ENCODE measurements at regions not wholly inside any gene's neighbourhood (a gene's known extent, or its start where the extent isn't known, plus 50 kb on each side); places are given as distances from the start of the nearest gene placed in this dataset.
A peak's percentile ranks its signal among the peaks of the same experiment; 100 is the strongest.
"Not testable (repeated sequence)": the region's sequence is repeated elsewhere in the genome, so short reads cannot be mapped to it uniquely, and the experiment has no call there.

DNA sequence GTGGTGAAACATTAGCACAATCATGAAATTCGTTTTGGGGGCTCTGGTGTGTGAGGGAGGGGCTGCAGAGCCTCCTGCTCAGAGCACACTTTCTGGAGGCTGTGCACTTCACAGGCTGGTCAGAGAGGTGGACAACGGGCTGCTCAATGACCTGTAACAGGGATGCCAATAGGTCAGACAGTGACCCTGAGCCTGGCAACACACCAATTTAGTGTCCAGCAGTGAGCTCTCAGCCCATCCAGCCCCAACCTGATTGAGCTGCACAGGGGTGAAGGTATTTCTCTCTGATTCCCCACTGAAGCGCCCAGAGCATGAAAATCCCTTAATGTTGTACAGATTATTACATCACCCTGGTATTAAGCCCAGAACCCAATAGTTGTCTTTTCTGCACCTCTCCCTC lies 191.3 kb upstream of the ZNF32 start:
- no peak for DNase-seq

DNA sequence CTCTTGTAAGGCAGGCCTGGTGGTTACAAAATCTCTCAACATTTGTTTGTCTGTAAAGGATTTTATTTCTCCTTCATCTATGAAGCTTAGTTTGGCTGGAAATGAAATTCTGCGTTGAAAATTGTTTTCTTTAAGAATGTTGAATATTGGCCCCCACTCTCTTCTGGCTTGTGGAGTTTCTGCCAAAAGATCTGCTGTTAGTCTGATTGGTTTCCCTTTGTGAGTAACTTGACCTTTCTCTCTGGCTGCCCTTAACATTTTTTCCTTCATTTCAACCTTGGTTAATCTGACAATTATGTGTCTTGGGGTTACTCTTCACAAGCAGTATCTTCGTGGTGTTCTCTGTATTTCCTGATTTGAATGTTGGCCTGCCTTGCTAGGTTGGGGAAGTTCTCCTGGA lies 186.1 kb upstream of the ZNF32 start:
- not testable (repeated sequence) for DNase-seq

DNA sequence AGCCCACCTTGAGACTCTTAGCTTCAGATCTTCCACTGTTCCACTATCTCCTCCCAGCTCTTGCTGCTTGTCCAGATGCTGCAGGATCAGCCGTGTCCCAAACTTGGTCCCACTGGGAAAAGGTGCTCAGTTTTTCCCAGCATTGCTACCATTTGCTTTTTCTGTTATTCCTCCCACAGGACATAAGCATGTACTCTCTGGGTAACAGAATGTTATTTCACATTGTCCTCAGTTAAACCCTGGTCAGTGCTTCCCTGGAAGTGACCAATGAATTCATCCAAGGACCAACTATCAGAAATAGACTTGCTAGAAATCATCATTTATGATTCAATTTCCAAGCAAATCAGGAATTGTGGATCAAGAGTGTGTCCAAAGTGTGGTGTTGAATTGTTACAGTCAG lies 179.2 kb upstream of the ZNF32 start:
- DNase-seq, result no peak

- no peak for DNase-seq
Observed at GRCh38 chr10:43825984-43826383, 177.3 kb upstream of the ZNF32 start.

- DNase-seq, result no peak
Observed at GRCh38 chr10:43825421-43825820, 176.7 kb upstream of the ZNF32 start.

GRCh38 chr10:43824934-43825333 lies 176.3 kb upstream of the ZNF32 start:
- DNase-seq, result no peak

GRCh38 chr10:43822631-43823580 lies 174.2 kb upstream of the ZNF32 start:
- no peak for DNase-seq

- DNase-seq, result no peak
Observed at GRCh38 chr10:43821103-43821502, 172.4 kb upstream of the ZNF32 start.

- no peak for DNase-seq
Observed at GRCh38 chr10:43820663-43821062, 172.0 kb upstream of the ZNF32 start.

DNA sequence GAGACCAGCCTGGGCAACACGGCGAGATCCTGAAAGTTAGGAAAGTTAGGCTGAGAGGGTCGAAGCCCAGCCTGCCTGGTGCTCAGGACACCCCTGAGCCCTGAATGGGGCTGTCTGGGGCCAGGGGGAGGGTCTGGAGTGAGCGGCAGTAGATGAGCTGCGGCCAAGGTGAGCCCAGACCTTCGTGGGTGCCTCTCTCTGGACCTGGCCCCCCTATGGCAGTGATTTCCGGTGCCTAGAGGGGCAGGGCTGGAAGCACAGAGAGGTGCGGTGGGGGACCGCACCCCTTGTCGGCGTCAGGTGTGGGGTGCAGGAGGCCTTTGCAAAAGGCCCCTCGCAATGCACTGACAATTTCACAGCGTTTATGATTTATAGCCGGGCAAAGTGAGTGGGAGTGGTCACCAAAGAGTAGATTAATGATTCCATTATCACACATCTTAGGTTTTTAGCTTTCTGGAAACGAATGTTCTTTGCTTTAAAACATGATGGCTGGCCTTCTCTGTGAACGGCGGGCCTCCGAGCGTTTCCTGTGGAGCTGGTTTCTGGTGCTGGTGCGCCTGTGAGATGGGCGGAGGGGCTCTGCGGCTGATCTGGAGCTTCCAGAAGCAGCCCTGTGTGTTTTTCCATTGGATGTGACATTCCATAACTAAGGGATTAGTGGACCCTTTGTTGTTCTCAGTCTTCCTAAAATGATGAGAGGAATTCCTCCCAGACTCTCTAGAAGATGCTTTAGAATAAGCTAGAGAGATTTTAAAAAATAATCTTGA lies 171.0 kb upstream of the ZNF32 start:
- DNase-seq, result no peak

DNA sequence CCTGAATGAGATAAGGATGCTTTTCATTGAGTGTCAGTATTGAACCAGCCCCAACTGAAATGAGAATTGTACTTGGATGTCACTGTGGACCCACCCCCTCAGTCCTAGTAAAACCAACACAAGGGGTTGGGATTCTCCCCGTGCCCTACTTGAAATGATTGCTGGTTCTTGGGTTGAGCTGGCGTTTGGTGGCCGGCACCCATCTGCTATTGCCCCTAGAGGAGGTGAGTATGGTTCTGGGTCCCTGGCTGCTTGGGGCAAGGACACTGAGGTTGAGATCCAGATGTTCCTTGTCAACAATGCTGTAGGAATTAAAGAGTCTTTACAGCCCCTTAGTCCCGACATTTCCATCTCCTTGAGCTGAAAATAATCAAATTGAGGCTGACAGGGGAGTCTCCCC lies 170.0 kb upstream of the ZNF32 start:
- DNase-seq, result no peak

- no peak for DNase-seq
Observed at GRCh38 chr10:43817368-43817767, 168.7 kb upstream of the ZNF32 start.

DNA sequence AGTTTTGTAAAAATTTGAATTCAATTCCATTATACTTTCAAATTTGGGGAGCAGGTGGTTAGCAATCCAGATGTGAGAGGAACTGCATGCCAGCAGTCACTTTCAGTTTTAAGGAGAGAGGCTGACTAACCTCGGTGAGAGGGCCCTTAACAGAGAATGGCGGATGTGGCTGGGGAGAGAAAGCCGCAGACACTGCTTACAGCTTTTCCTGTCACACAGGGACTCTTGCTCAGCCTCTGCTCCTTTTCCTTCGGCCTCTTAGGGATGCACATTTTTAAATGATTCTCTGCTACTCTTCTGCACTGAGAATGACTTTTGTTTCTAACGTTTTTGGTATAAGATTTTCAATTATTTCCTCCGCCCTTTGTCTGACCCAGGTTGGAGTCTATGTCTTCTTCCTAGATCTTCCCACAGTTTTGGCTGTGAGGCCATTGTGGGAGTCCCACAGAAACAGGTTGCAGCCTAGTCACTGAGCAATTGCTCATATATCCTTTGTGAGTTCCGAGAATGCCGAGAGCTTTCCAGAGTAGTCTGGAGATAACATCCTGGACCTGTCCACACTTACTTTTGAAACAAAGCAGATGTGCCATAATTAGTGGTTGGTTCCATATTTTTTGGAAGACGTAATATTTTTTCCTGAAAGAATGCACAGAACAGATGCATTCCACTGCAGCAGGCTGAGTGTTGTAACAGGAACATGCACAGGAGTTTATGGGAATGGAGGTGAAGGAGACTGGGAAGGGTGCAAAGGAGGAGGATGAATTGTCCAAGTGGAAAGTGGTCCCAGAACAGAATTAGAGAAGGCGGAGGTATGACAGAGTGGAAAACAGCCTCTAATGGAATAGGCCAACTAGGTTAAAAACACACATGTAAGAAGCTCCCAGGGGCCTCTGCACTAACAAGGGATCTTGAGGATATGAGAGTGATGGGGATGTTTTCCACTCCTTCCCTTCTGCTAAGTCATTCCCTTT lies 168.0 kb upstream of the ZNF32 start:
- peak; percentile 71 for DNase-seq

GRCh38 chr10:43815181-43815885 lies 166.7 kb upstream of the ZNF32 start:
- DNase-seq, result no peak

DNA sequence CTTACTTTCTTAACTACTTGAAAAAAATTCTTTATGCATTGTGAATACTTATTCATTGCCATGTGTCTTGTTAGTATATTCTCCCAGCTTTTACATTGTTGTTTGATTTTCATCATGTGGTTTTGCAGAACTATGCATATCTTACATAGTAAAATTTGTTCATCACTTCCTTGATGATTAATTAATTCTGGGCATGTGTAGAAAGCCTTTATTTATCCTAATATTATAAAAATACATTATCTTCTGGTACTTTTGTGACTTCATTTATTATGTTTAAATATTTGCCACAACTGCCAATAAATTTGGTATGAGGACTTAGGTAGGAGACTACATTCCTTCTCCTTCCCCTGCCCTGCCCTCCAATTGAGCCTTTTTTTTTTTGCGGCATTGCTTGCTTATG lies 166.0 kb upstream of the ZNF32 start:
- DNase-seq, result no peak

DNA sequence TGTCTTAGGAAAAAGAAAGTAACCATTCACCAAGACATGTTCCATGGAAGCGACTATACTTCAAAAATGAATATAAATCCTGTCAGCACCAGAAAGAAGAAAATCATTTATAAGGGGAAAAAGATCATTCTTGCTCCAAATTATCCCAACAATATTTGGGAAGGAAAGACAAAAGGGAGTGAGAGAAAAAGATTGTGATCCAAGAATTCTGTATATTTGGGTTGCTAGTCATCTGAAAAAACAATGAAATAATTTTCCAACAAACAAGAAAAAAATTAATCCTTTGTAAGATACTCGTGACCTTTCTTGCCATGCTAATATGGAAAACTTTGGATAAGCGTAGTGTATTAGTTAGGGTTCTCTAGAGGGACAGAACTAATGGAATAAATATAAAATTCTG lies 163.2 kb upstream of the ZNF32 start:
- DNase-seq, result no peak

DNA sequence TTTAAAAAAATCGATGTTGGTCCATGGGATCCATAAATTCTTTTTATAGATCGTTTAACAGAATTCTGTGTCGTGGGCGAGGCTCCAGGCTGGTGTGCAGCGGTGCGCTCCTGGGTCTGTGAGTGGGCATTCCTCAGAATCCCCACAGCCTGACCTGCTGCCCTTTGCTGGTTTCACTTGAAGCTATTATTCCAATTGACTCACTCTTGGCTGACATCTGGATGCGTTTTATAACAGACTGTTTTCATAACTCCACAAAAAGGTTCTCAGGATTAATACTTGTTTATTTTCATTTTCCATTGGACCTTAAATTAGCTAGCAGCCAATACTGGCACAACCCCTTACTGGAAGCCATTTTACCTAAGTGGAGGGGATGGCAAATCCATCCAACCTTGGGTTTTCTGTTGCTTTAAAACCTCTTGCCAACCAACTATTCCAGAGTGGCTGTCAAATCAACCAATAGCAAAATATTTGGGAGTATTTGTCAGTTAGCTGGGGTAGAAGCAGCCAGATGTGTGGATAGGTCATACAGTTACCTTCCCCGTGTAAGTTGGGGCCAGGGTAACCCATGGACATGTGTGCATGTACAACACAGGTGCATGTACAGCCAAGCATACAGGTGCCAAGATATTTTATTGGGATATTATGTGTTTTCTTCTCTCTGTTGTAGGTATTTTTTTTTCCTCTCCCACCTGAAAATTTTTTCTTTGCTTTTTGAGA lies 160.7 kb upstream of the ZNF32 start:
- DNase-seq, result no peak

DNA sequence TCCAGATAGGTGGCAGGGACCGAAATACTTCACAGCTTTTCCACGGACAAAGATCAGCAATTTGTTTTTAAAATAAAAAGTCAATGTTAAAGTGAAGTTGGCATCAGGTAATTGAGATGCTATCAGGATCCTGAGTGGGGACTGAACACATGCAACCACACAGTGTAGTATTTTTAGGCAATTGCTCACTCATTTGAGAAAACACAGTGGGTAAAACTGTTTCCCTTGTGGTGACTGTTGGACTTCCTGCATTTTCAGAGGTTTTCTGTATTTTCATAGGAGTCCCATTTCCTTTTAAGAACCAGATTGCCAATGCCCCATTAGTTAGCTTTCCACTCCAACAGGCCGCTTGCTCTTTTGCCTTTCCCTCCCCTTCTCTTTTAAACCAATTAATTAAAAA lies 159.5 kb upstream of the ZNF32 start:
- DNase-seq, result no peak

GRCh38 chr10:43806831-43807640 lies 158.4 kb upstream of the ZNF32 start:
- no peak for DNase-seq

DNA sequence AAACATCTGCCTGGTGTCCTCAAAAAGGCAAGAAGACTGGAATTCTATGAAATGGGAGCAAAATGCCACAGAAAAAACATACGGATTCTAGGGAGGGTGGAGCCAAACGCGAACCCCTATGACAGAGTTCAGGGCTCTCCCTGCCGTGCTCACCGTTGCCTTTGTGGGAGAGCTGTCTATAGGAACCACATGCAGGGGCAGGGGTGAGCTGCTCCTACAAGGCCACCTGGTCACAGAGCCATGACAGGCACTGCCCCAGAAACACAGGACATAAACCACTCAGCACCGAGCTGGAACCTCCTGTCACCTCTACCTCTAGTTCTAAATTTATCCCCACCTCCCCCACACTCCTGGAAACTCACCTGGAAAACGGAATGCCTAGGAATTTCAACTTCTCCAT lies 155.1 kb upstream of the ZNF32 start:
- no peak for DNase-seq

Data from activated gamma-delta T cell treated with Interleukin-2 at 50 U/mL for 16 hours (primary cell).